SK-N-SH treated with all-trans-retinoic acid at 6 μM for 48 hours (cell line): ENCODE measurements at regions not wholly inside any gene's neighbourhood (a gene's known extent, or its start where the extent isn't known, plus 50 kb on each side); places are given as distances from the start of the nearest gene placed in this dataset.

Experiments
- ARNTL ChIP-seq: fragments of 450-650 bp; formaldehyde crosslinking; IDR thresholded peaks from 2 replicates; pipeline ENCODE4 v1.5.0; 2020; ENCODE audit warnings: low read depth, mild to moderate bottlenecking, moderate library complexity, borderline replicate concordance
- BACH2 ChIP-seq: fragments of 250-450 bp; sonication (Bioruptor Pico); IDR thresholded peaks from 2 replicates; pipeline ENCODE4 v1.9.0; 2021; ENCODE audit warnings: mild to moderate bottlenecking, borderline replicate concordance
- CSDC2 ChIP-seq: fragments of 250-450 bp; sonication (Bioruptor Pico); IDR thresholded peaks from 2 replicates; pipeline ENCODE4 v1.5.0; 2020; ENCODE audit warnings: mild to moderate bottlenecking, moderate library complexity
- GLIS3 ChIP-seq: fragments of 250-450 bp; sonication (Bioruptor Pico); IDR thresholded peaks from 2 replicates; pipeline ENCODE4 v1.5.0; 2020; ENCODE audit warnings: mild to moderate bottlenecking, moderate library complexity
- PATZ1 ChIP-seq: fragments of 250-450 bp; sonication (Bioruptor Pico); IDR thresholded peaks from 2 replicates; pipeline ENCODE4 v1.8.0; 2020; ENCODE audit warnings: mild to moderate bottlenecking, moderate library complexity, borderline replicate concordance
- PPARA ChIP-seq: fragments of 250-450 bp; sonication (Bioruptor Pico); IDR thresholded peaks from 2 replicates; pipeline ENCODE4 v1.5.0; 2020; ENCODE audit warnings: mild to moderate bottlenecking, borderline replicate concordance
- RARB ChIP-seq: fragments of 250-450 bp; sonication (Bioruptor Pico); IDR thresholded peaks from 2 replicates; pipeline ENCODE4 v1.8.0; 2021; ENCODE audit warnings: mild to moderate bottlenecking, moderate library complexity
- SNAI2 ChIP-seq: fragments of 250-450 bp; sonication (Bioruptor Pico); IDR thresholded peaks from 2 replicates; pipeline ENCODE4 v1.5.0; 2020; ENCODE audit warnings: mild to moderate bottlenecking, moderate library complexity
- TCF4 ChIP-seq: fragments of 250-450 bp; sonication (Bioruptor Pico); IDR thresholded peaks from 2 replicates; pipeline ENCODE4 v1.8.0; 2021; ENCODE audit warnings: mild to moderate bottlenecking, moderate library complexity, borderline replicate concordance
- ZFP3 ChIP-seq: fragments of 250-450 bp; sonication (Bioruptor Pico); IDR thresholded peaks from 2 replicates; pipeline ENCODE4 v1.5.0; 2020; ENCODE audit warnings: mild to moderate bottlenecking, moderate library complexity
- ZFP30 ChIP-seq: fragments of 450-650 bp; formaldehyde crosslinking; IDR thresholded peaks from 2 replicates; pipeline ENCODE4 v1.5.0; 2022; ENCODE audit warnings: mild to moderate bottlenecking, moderate library complexity
- ZNF565 ChIP-seq: fragments of 450-650 bp; formaldehyde crosslinking; conservative IDR thresholded peaks from 2 replicates; pipeline ENCODE4 v1.5.0; 2020; ENCODE audit warnings: low read depth, mild to moderate bottlenecking, moderate library complexity
- ZNF8 ChIP-seq: fragments of 450-650 bp; formaldehyde crosslinking; IDR thresholded peaks from 2 replicates; pipeline ENCODE4 v1.5.0; 2020; ENCODE audit warnings: mild to moderate bottlenecking, moderate library complexity
- TF ChIP-seq, protein P1 (sequence below): fragments of 250-450 bp; sonication (Bioruptor Pico); IDR thresholded peaks from 2 replicates; pipeline ENCODE4 v1.5.0; 2020; ENCODE audit warnings: mild to moderate bottlenecking, moderate library complexity

GRCh38 chr13:74794582-74794981, 660.4 kb upstream of the KLF12 start:
- no peak for TF ChIP-seq ARNTL (CRISPR knock-in tag)
- no peak for TF ChIP-seq ZFP30 (CRISPR knock-in tag)
- TF ChIP-seq, protein P1, sequence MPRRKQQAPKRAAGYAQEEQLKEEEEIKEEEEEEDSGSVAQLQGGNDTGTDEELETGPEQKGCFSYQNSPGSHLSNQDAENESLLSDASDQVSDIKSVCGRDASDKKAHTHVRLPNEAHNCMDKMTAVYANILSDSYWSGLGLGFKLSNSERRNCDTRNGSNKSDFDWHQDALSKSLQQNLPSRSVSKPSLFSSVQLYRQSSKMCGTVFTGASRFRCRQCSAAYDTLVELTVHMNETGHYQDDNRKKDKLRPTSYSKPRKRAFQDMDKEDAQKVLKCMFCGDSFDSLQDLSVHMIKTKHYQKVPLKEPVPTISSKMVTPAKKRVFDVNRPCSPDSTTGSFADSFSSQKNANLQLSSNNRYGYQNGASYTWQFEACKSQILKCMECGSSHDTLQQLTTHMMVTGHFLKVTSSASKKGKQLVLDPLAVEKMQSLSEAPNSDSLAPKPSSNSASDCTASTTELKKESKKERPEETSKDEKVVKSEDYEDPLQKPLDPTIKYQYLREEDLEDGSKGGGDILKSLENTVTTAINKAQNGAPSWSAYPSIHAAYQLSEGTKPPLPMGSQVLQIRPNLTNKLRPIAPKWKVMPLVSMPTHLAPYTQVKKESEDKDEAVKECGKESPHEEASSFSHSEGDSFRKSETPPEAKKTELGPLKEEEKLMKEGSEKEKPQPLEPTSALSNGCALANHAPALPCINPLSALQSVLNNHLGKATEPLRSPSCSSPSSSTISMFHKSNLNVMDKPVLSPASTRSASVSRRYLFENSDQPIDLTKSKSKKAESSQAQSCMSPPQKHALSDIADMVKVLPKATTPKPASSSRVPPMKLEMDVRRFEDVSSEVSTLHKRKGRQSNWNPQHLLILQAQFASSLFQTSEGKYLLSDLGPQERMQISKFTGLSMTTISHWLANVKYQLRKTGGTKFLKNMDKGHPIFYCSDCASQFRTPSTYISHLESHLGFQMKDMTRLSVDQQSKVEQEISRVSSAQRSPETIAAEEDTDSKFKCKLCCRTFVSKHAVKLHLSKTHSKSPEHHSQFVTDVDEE (CRISPR knock-in tag): no peak
- no peak for TF ChIP-seq PPARA (CRISPR knock-in tag)
- no peak for TF ChIP-seq RARB (CRISPR knock-in tag)
- TF ChIP-seq BACH2: no peak
- no peak for TF ChIP-seq PATZ1 (CRISPR knock-in tag)
- TF ChIP-seq ZNF8 (CRISPR knock-in tag): no peak
- no peak for TF ChIP-seq CSDC2
- no peak for TF ChIP-seq ZNF565 (CRISPR knock-in tag)
- TF ChIP-seq GLIS3 (CRISPR knock-in tag): no peak
- no peak for TF ChIP-seq ZFP3 (CRISPR knock-in tag)
- TF ChIP-seq SNAI2 (CRISPR knock-in tag): no peak
- TF ChIP-seq TCF4: no peak
